ENCODE measurements at regions not wholly inside any gene's neighbourhood (a gene's known extent, or its start where the extent isn't known, plus 50 kb on each side); places are given as distances from the start of the nearest gene placed in this dataset.

DNA sequence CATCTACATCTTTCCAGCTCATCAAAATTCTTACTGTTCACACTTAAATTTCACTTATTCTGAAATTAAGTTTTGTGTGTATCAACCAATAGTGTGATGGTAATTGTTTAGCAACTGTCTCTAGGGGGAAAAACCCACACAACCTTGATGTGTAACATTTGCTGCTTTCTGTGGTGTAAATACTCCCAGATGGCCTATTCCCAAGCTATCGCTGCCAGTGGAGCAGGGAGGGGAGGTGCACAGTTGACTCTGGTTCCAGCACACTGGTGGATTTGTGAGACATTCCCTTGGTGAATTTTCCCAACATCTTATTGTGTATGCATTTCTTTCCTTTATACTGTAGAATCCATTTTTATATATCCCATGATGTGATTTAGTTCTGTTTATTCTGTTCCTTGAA, 275.9 kb upstream of the SHH start:
- TF ChIP-seq, protein P1, sequence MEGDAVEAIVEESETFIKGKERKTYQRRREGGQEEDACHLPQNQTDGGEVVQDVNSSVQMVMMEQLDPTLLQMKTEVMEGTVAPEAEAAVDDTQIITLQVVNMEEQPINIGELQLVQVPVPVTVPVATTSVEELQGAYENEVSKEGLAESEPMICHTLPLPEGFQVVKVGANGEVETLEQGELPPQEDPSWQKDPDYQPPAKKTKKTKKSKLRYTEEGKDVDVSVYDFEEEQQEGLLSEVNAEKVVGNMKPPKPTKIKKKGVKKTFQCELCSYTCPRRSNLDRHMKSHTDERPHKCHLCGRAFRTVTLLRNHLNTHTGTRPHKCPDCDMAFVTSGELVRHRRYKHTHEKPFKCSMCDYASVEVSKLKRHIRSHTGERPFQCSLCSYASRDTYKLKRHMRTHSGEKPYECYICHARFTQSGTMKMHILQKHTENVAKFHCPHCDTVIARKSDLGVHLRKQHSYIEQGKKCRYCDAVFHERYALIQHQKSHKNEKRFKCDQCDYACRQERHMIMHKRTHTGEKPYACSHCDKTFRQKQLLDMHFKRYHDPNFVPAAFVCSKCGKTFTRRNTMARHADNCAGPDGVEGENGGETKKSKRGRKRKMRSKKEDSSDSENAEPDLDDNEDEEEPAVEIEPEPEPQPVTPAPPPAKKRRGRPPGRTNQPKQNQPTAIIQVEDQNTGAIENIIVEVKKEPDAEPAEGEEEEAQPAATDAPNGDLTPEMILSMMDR (conservative IDR thresholded peaks at IDR 0.05; ENCODE audit: low read depth, low read length): no peak
- no peak for DNase-seq (ENCODE audit: low read depth)
- no peak overlapping the region for H3K4me3 ChIP-seq (ENCODE audit: low read depth, low read length)

DNA sequence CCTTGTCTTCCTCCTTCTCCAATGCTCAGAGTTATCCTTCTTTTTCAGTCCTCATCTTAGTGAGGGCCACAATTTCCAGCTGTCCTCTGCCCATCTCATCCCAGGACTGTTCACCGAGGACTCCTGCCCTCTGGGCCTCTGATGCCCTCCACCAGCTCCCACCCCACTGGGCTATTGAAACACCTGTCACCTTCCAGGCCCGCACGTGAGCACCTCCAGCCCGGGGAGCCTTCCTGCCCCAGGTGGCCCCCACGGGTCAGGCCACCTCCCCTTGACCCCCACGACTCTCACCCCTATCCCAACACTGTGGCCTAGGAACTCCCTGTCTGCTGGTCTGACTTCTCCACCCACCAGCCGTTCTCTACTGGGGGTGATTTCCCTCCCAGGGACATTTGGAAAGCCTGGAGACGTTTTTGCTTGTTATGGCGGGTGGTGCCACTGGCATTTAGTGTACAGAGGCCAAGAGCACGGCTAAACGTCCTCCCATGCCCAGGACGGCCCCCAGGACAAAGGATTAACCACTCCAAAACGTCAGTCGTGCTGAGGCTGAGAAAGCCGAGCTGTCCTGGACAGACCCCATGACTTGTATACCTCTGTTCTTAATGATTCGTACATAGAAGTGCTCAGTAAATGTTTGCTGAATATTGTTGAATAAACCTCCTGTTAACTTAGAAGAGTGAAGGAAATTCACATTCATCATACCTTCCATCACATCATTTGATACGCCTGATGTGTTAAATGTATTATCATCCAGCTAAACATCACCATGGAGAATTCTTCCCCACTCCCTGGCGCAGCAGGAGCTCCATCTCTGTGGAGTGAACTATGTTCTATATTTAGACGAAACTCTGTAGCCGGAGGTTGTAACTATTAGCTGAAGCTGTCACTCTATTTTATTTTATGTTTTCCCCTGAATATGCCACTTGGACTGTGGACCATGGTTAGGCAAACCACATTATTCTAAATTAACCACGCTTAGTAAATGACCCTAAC, 270.1 kb upstream of the SHH start:
- no peak overlapping the region for H3K4me3 ChIP-seq (ENCODE audit: low read depth, low read length)
- TF ChIP-seq, protein P1 (conservative IDR thresholded peaks at IDR 0.05; ENCODE audit: low read depth, low read length): no peak

DNA sequence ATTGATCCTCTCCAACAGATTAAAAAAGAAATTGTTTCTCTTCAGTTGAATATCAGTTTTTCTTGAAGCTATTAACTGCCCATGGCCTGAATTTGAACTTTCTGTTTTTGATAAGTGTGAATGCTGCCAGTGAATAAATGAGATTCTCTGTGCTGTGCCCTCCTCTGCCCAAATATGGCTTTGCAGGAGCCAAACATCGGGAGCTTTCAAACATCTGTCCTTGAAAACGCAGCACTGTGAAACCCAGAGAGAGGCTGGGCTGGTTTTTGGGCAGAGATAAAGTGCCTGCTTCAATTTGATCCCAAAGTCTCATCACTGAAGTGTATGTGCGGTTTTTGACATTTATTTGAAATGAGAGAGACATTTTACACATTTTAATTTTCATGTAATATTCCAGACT, 268.3 kb upstream of the SHH start:
- no peak for DNase-seq (ENCODE audit: low read depth)
- TF ChIP-seq, protein P1 (conservative IDR thresholded peaks at IDR 0.05; ENCODE audit: low read depth, low read length): peak; percentile 20
- H3K4me3 ChIP-seq (ENCODE audit: low read depth, low read length): no peak overlapping the region

More for the DNA sequence above, 270.1 kb upstream of the SHH start:
- DNase-seq (ENCODE audit: low read depth): no peak

DNA sequence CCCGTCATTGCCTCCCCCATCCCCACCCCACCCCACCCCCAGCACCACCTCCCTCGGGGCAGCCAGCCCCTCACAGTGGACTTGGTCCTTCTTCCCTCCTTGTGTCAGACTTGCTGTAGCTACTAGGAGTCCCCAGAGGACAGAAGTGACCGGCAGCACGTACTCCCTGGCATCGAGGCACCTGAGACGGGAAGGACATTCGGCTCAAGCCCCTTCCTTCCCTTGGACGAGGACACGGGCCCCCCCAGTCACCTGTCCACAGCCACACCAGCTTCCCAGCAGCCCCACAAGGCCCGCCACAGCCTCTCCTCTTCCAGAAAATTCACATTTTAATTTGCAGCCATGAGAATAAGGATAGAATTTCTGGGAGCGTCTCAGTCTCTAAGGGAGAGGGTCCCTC, 267.8 kb upstream of the SHH start:
- TF ChIP-seq, protein P1 (conservative IDR thresholded peaks at IDR 0.05; ENCODE audit: low read depth, low read length): no peak
- H3K4me3 ChIP-seq (ENCODE audit: low read depth, low read length): no peak overlapping the region
- DNase-seq (ENCODE audit: low read depth): no peak

DNA sequence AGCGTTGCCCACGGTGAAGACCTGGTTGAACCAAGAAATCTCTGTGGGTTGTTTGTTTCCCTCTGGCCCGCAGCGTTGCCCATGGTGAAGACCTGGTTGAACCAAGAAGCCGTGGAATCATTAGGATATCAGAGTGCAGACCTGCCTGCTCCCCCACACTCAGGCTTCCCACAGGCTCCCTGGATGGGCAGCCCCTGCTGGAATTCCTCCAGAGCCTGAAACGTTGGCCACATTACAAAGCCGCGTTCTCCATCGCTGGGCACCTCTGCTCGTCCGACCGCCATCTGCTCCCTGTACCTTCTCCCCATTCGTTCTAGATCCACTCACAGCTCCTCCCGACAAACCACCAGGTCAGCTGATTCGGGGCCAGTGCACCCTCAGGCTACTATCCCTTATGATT, 266.9 kb upstream of the SHH start:
- DNase-seq (ENCODE audit: low read depth): no peak
- H3K4me3 ChIP-seq (ENCODE audit: low read depth, low read length): no peak overlapping the region
- TF ChIP-seq, protein P1 (conservative IDR thresholded peaks at IDR 0.05; ENCODE audit: low read depth, low read length): no peak

DNA sequence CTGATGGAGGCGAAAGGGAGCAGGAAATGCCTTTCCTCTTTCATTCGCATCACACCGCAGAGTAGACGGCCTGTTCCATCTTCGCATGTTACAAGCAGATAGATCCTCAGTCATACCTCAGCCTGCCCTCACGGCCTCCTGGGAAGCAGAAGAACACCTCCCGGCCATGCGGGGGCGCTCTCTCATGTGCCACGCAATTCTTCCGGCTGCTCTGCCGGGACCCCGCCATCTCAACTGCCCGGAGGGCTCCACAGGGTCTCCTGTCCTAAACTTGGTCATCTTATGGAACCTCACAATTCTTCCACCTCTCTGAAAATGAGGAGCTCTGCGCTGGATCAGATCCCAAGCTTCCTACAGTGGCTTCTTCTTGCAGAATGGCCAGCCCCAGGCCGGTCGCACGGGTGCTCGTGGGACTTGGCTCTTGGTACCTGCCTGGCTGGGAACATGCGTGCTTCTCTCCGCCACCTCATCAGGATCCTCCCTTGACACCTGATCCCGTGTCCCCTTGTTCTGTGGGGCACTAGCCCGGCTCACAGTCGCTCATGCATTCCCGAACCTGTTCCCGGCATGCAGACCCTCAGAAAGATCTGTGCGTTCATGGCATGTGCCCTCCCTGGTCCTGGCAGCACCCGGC, 262.8 kb upstream of the SHH start:
- no peak for DNase-seq (ENCODE audit: low read depth)
- no peak overlapping the region for H3K4me3 ChIP-seq (ENCODE audit: low read depth, low read length)
- TF ChIP-seq, protein P1 (conservative IDR thresholded peaks at IDR 0.05; ENCODE audit: low read depth, low read length): no peak

Measured in epithelial cell of proximal tubule (primary cell).